SK-N-MC (cell line): ENCODE measurements at regions not wholly inside any gene's neighbourhood (a gene's known extent, or its start where the extent isn't known, plus 50 kb on each side); places are given as distances from the start of the nearest gene placed in this dataset.

Source experiments
- DNase-seq: peaks from one replicate; pipeline ENCODE4 v3.0.0-alpha.2; 2011; ENCODE audit warnings: low read depth, low spot score
- H3K27ac ChIP-seq: fragments of 200-600 bp; sonication (generic); 2 replicates; pipeline ENCODE4 v1.5.1; 2016; ENCODE audit warnings: mixed run types
- H3K36me3 ChIP-seq: fragments of 200-600 bp; sonication (generic); 2 replicates; pipeline ENCODE4 v1.6.1; 2017; ENCODE audit warnings: antibody characterized with exemption, low read length, mixed read lengths; ENCODE audit not compliant: insufficient read depth
- H3K4me3 ChIP-seq: fragments of 200-600 bp; sonication (generic); 2 replicates; pipeline ENCODE4 v1.5.1; 2016
- H3K9ac ChIP-seq: fragments of 200-600 bp; sonication (generic); 2 replicates; pipeline ENCODE4 v1.8.0; 2017; ENCODE audit warnings: mixed run types, mixed read lengths; ENCODE audit not compliant: insufficient read length
- H3K9me3 ChIP-seq: fragments of 200-600 bp; sonication (generic); 2 replicates; pipeline ENCODE4 v1.6.1; 2017; ENCODE audit warnings: low read depth, mild to moderate bottlenecking, antibody characterized with exemption, low read length, moderate library complexity, mixed read lengths
- EZH2 ChIP-seq: fragments of 200-600 bp; sonication (generic); IDR thresholded peaks from one replicate; pipeline ENCODE4 v1.6.1; 2017; ENCODE audit warnings: antibody characterized with exemption
- FOXP2 ChIP-seq: optimal IDR thresholded peaks from 2 replicates; pipeline ENCODE3; 2011; ENCODE audit warnings: mild to moderate bottlenecking, moderate library complexity; ENCODE audit not compliant: insufficient read depth; ENCODE audit errors: extremely low read length, control extremely low read depth
- POLR2AphosphoS5 ChIP-seq: IDR thresholded peaks from 2 replicates; pipeline ENCODE4 v1.6.1; 2012; ENCODE audit warnings: mild to moderate bottlenecking, low read depth, low read length, borderline replicate concordance

DNA sequence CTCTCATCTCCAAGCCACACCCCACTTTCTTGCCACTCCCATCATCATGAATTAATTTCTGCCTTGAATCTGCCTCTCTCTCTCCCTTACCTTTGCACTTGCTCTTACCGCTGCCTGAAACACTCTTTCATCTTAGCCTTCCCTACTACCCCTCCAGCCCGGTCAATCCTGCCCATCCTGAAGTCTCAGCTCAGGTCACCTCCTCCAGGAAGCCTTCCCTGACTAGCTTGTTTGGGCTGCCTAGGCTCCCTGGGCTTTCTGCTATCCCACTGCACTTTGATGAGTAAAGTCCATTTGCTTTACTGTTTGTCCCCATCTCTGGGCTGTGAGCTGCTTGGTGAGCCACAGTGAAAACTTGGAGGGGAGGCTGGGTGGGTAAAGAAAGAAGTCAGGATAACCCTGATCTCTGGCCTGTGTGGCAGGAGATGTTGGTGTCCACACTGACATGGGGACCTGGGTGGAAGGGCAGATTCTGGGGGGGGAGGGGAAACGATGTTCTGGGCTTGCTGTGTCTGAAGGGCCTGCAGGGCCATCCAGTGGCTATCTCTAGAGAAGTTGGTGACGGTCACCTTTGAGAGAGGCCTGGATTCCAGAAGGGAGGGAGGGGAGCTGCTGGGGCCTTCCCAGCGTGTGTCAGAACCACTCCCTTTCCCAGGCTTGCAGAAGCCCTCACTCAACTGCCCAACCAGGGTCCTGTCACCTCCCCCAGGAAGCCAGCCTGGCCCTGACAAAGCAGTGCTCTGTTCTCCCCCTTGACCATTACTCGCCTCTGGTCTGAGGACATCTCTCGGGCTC lies 75.0 kb upstream of the DAB2IP start:
- no peak overlapping the region for H3K27ac ChIP-seq
- no peak overlapping the region for H3K4me3 ChIP-seq
- no peaks in the 10 kb centered on the region for H3K36me3 ChIP-seq
- H3K9me3 ChIP-seq = no peaks in the 10 kb centered on the region
- TF ChIP-seq POLR2AphosphoS5 (no peak), EZH2 (no peak), FOXP2 (no peak)
- H3K9ac ChIP-seq = no peak overlapping the region
- no peak for DNase-seq

- H3K4me3 ChIP-seq = no peak overlapping the region
- H3K36me3 ChIP-seq = no peaks in the 10 kb centered on the region
- DNase-seq = no peak
- TF ChIP-seq POLR2AphosphoS5 (no peak), EZH2 (no peak), FOXP2 (no peak)
- no peak overlapping the region for H3K27ac ChIP-seq
- H3K9ac ChIP-seq = no peak overlapping the region
- no peaks in the 10 kb centered on the region for H3K9me3 ChIP-seq
Observed at GRCh38 chr9:121577166-121577565, 74.3 kb upstream of the DAB2IP start.

DNA sequence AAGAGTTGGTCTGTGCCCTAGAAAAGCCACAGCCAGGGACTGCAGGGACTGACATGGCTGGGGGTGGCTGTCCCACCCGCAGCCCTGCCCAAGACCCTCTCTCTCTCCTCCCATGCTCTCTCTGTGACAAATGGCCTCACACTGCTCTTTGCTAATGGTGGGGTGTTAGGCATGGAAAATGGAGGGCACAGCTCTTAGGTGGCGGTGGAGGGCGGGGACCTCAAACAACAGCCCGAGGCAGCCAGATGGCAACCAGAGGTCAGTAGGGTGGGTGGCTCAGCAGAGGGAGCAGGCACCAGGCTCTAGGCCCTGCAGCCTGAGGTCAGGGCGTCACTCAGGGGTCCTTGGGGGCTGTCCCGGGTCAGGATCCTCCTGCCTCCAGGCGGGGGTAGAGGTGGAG lies 73.9 kb upstream of the DAB2IP start:
- no peak overlapping the region for H3K27ac ChIP-seq
- H3K9me3 ChIP-seq = no peaks in the 10 kb centered on the region
- no peak overlapping the region for H3K4me3 ChIP-seq
- H3K36me3 ChIP-seq = no peaks in the 10 kb centered on the region
- TF ChIP-seq POLR2AphosphoS5 = no peak
- no peak for TF ChIP-seq EZH2
- no peak for TF ChIP-seq FOXP2
- no peak overlapping the region for H3K9ac ChIP-seq
- DNase-seq = no peak

GRCh38 chr9:121581786-121582600 lies 69.4 kb upstream of the DAB2IP start:
- Histone ChIP-seq H3K9ac (no peak overlapping the region), H3K9me3 (no peaks in the 10 kb centered on the region), H3K27ac (no peak overlapping the region), H3K36me3 (no peaks in the 10 kb centered on the region), H3K4me3 (no peak overlapping the region)
- TF ChIP-seq POLR2AphosphoS5 (no peak), FOXP2 (no peak), EZH2 (no peak)
- DNase-seq = no peak

GRCh38 chr9:121582641-121583040 lies 68.8 kb upstream of the DAB2IP start:
- H3K9me3 ChIP-seq = no peaks in the 10 kb centered on the region
- no peak overlapping the region for H3K9ac ChIP-seq
- no peak for DNase-seq
- no peaks in the 10 kb centered on the region for H3K36me3 ChIP-seq
- no peak for TF ChIP-seq FOXP2
- no peak for TF ChIP-seq EZH2
- no peak for TF ChIP-seq POLR2AphosphoS5
- no peak overlapping the region for H3K27ac ChIP-seq
- H3K4me3 ChIP-seq = no peak overlapping the region

DNA sequence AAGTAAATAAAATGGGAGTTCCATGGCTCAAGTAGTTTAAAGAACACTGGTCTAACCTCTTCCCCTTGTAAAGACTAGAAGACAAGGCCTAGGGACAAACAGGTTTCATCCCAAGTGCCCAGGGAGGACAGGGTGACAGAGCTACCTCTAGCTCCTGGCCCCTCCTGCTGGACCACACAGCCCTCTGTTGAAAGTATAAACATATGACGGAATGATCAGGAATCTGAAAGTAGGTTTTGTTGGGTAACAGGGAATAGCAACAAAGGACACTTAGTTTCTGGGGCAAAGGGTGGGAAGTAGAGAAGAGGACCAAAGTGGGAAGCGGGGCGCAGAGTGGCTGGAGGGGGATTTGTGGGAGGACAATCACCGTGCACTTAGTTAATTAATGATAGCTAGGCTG lies 67.0 kb upstream of the DAB2IP start:
- Histone ChIP-seq H3K36me3 (no peaks in the 10 kb centered on the region), H3K4me3 (no peak overlapping the region), H3K27ac (no peak overlapping the region), H3K9me3 (no peaks in the 10 kb centered on the region), H3K9ac (no peak overlapping the region)
- TF ChIP-seq FOXP2 = no peak
- no peak for DNase-seq

- Histone ChIP-seq H3K4me3 (no peak overlapping the region), H3K9me3 (no peaks in the 10 kb centered on the region), H3K9ac (no peak overlapping the region), H3K36me3 (no peaks in the 10 kb centered on the region), H3K27ac (no peak overlapping the region)
- TF ChIP-seq FOXP2 (no peak), EZH2 (no peak), POLR2AphosphoS5 (no peak)
- DNase-seq = no peak
Observed at GRCh38 chr9:121587863-121588262, 63.6 kb upstream of the DAB2IP start.

GRCh38 chr9:121589986-121590385 lies 61.4 kb upstream of the DAB2IP start:
- TF ChIP-seq POLR2AphosphoS5 = no peak
- no peak for TF ChIP-seq FOXP2
- no peak for TF ChIP-seq EZH2
- Histone ChIP-seq H3K4me3 (no peak overlapping the region), H3K9ac (no peak overlapping the region), H3K27ac (no peak overlapping the region), H3K36me3 (no peaks in the 10 kb centered on the region), H3K9me3 (no peaks in the 10 kb centered on the region)
- DNase-seq = no peak

- Histone ChIP-seq H3K27ac (no peak overlapping the region), H3K9me3 (no peaks in the 10 kb centered on the region), H3K4me3 (no peak overlapping the region), H3K9ac (no peak overlapping the region), H3K36me3 (no peaks in the 10 kb centered on the region)
- TF ChIP-seq EZH2 = no peak
- no peak for TF ChIP-seq FOXP2
- no peak for TF ChIP-seq POLR2AphosphoS5
- DNase-seq = no peak
Observed at GRCh38 chr9:121592265-121592664, 59.2 kb upstream of the DAB2IP start.
